HG03039 (cell line): ENCODE measurements at regions not wholly inside any gene's neighbourhood (a gene's known extent, or its start where the extent isn't known, plus 50 kb on each side); places are given as distances from the start of the nearest gene placed in this dataset.
"Not testable (repeated sequence)": the region's sequence is repeated elsewhere in the genome, so short reads cannot be mapped to it uniquely, and the experiment has no call there.

Experiments used
- ATAC-seq: cut with Tn5 transposase; IDR thresholded peaks from one replicate; pipeline ENCODE4 v1.9.1; 2021; ENCODE audit warnings: mild to moderate bottlenecking, moderate library complexity; ENCODE audit not compliant: unreplicated experiment

GRCh38 chr5:86671536-86671935 is 53.8 kb downstream of the COX7C start:
- ATAC-seq = no peak

GRCh38 chr5:86674069-86674468 is 56.3 kb downstream of the COX7C start:
- no peak for ATAC-seq

GRCh38 chr5:86675311-86675710 is 57.6 kb downstream of the COX7C start:
- ATAC-seq = no peak

GRCh38 chr5:86679529-86679928 is 61.8 kb downstream of the COX7C start:
- ATAC-seq = peak; percentile 73

- no peak for ATAC-seq
These were observed 62.2 kb downstream of the COX7C start for GRCh38 chr5:86679949-86680348.

DNA sequence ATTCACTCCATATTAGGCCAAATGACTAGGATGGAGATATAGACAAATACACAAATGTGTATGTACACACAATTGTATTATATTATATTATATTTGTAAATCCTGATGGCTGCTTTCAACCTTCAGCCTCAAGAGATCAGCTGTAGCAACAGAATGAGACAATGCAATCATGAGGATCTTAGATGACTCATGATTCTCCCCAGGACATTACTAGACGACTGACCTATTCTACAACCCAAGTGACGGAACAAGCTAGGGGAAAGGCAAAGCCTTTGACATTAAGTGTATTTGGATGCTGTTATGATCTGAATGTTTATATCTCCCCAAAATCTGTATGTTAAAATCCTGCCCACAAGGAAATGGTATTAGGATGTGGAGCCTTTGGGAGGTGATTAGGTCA is 66.5 kb downstream of the COX7C start:
- no peak for ATAC-seq

DNA sequence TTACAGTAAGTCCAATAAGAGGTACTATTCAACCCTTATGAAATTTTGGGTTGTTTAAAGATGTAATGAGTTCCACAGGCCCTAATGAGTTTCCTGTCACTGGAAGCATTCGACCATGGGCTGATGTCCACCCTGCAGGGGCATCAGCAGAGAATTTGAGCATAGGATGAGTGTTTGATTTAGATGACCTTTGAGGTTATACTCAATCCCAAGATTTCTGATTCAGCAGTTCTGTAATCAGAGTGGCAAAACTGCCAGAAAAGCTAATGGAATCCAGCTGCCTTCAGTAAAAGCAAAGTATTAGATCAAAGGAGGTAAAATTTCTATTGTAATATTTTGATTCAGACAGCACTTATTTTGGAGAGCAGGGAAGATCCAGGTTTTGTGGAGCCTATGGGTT is 68.3 kb downstream of the COX7C start:
- no peak for ATAC-seq

DNA sequence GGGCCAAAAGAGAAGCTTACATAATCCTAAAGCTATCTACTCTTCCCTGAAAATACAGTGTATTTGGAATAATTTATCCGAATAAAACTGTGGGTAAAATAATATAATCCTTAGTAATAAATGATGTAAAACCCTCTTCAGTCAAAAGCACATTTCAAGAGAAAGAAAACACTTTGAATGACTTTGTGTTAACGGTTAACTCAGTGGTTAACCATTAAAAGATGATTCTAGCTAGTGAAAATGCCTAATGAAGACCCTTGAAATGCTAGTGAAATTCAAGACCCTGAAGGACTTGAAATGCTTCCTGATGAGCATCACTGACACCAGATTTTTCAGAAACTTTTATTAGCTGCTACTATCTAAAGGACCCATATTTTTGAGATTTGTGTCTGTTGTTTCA is 70.7 kb downstream of the COX7C start:
- no peak for ATAC-seq

GRCh38 chr5:86689103-86689729 is 71.5 kb downstream of the COX7C start:
- ATAC-seq = no peak

GRCh38 chr5:86709157-86709881 is 91.6 kb downstream of the COX7C start:
- ATAC-seq = no peak

- no peak for ATAC-seq
These were observed 98.4 kb downstream of the COX7C start for GRCh38 chr5:86716121-86716520.

DNA sequence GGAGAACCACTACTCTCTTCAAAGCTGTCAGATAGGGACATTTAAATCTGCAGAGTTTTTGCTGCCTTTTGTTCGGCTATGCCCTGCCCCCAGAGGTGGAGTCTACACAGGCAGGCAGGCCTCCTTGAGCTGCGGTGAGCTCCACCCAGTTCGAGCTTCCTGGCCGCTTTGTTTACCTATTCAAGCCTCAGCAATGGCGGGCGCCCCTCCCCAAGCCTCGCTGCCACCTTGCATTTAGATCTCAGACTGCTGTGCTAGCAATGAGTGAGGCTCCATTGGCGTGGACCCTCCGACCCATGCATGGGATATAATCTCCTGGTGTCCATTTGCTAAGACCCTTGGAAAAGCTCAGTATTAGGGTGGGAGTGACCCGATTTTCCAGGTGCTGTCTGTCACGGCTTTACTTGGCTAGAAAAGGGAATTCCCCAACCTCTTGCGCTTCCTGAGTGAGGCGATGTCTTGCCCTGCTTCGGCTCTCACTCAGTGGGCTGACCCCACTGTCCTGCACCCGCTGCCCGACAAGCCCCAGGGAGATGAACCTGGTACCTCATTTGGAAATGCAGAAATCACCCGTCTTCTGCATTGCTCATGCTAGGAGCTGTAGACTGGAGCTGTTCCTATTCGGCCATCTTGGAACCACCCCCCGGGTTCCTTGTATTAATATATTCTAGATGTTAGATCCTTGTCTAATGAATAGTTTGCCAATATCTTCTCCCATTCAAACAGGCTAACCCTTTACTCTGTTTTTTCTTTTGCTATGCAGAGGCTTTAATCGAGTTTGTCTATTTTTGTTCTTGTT is 113.8 kb downstream of the COX7C start:
- ATAC-seq = not testable (repeated sequence)

- ATAC-seq = no peak
These were observed 117.6 kb downstream of the COX7C start for GRCh38 chr5:86735370-86735769.

DNA sequence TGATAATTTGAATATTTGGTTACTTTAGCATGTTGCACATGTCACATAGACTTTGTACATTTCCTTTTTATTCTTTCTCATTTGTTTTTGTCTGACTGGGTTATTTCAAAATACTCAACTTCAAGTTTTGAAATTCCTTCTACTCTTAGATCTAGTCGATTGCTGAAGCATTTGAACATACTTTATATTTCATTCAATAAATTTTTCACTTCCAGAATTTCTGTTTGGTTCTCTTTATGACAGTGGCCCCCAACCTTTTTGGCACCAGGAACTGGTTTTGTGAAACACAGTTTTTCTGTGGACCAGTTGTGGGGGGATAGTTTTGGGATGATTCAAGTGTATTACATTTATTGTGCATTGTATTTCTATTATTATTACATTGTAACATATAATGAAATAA is 119.8 kb downstream of the COX7C start:
- no peak for ATAC-seq

DNA sequence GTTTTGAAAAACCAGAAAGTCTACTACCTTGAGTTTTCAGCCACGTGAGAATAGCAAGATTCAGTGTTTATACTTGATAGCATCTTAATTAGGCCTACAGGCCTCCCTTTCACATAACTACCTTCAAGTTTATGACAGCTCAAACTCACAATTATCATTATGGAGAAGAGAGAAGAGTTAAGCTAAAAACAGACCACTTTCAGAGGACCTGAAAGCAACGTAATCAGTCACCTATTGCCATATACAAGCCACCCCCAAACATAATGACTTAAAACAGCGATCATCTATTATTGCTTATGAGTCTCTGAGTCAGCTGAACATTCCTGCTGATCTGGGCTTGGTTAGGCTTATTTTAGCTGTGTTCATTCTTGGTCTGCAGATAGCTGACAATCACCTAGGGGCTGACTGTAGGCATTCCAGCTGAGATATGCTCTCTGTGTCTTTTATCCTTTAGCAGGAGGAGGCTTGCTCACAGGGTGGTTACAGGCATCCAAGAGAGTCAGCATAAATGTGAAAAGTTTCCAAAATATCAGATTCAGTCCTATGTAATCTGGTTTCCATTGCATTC is 130.9 kb downstream of the COX7C start:
- no peak for ATAC-seq

GRCh38 chr5:86749841-86750240 is 132.1 kb downstream of the COX7C start:
- no peak for ATAC-seq

DNA sequence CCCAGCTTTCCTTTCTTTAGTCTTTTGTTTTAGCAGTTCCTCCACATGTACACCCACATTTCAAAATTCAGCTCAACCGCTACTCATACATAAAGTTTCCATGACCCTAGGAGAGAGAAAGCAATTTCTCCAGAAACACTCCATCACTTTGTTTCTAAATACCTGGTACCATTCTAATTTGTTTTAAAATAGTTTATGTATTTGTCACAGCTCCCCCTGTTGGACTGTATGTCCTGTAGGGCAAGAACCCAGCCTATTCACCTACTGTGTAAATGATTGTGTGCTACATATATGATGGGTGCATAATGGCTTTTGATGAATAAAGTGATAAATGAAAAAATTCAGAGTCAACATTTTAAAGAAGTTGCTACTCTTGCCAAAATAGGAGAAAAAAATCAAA is 139.1 kb downstream of the COX7C start:
- no peak for ATAC-seq

DNA sequence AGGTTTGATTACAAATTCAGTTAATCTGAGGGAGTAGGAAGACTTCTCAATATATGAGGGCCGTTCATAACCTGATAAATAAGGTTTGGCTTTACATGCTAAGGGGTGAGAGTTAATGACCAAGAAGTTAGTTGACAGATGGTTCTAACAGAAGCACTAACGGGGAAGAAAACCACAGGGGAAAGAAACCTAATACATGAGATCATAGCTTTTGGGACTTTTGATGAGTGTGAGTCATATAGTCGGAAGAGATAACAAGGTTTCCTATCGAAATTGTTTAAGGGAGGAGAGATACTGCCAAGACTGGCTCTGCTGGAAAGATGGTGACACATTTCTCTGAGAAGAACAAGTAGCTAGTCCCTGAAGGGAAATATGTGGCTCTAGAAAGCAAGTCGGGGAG is 140.1 kb downstream of the COX7C start:
- no peak for ATAC-seq

DNA sequence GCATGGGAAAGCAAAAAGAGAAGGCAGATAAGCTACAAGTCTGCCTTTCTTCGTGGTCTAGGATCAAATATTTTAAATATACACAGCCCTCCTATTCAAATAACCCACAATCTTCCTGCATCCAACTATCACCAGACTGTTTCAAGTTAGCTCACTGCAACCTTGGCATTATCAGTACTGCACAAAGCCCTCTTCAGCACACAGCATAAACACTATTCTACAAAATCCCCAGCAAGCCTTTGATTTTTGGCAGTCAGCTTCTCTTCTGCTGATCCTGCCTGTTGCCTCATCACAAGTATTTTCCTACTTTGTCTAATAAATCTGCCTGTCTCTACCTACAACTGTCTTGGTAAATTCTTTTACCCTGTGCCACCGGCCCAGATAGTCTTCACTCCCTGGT is 142.9 kb downstream of the COX7C start:
- no peak for ATAC-seq

GRCh38 chr5:86763929-86764328 is 146.2 kb downstream of the COX7C start:
- ATAC-seq = no peak

- ATAC-seq = no peak
These were observed 148.2 kb downstream of the COX7C start for GRCh38 chr5:86765778-86766502.
